SW480 (cell line): ENCODE measurements at regions not wholly inside any gene's neighbourhood (a gene's known extent, or its start where the extent isn't known, plus 50 kb on each side); places are given as distances from the start of the nearest gene placed in this dataset.

Source experiments
- DNase-seq: peaks from one replicate; pipeline ENCODE4 v3.0.0-alpha.2; 2016; ENCODE audit warnings: low spot score

DNA sequence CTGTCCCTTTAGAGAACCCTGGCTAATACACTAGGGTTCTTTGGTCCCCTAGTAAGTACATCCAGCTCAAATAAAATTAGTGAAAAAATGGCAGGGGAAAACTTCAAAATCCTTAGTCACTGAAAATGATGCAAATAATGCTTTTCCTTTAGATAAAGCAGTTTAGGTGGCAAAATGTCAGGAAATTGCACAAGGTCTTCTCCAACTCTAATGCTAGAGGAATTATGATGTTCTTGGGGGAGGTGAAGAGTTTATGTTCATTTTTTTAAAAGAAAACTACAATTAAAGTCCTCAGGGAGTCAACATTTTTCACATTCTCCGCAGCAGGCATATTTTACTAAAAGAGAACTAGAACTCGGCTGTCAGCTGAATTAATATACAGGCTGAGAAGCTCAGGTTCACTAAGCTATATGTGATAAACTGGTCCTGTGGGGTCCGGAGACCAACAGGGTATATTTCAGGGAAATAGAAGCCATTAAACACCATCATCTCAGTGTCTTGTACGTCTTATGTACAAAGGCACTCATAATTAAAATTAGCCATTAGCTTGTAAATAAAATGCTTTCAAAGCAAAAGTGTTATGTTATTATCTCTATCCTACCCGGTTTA, 1164.7 kb upstream of the AUTS2 start:
- no peak for DNase-seq

- DNase-seq, result no peak
Observed at GRCh38 chr7:68434857-68435256, 1163.4 kb upstream of the AUTS2 start.

GRCh38 chr7:68438016-68438415, 1160.3 kb upstream of the AUTS2 start:
- DNase-seq, result no peak

- no peak for DNase-seq
Observed at GRCh38 chr7:68438811-68439210, 1159.5 kb upstream of the AUTS2 start.

GRCh38 chr7:68439897-68440296, 1158.4 kb upstream of the AUTS2 start:
- DNase-seq, result no peak

- peak; percentile 12 for DNase-seq
Observed at GRCh38 chr7:68440866-68441265, 1157.4 kb upstream of the AUTS2 start.

GRCh38 chr7:68441645-68442044, 1156.6 kb upstream of the AUTS2 start:
- DNase-seq, result no peak

- DNase-seq, result no peak
Observed at GRCh38 chr7:68442931-68443631, 1155.2 kb upstream of the AUTS2 start.

GRCh38 chr7:68444042-68444441, 1154.2 kb upstream of the AUTS2 start:
- no peak for DNase-seq

DNA sequence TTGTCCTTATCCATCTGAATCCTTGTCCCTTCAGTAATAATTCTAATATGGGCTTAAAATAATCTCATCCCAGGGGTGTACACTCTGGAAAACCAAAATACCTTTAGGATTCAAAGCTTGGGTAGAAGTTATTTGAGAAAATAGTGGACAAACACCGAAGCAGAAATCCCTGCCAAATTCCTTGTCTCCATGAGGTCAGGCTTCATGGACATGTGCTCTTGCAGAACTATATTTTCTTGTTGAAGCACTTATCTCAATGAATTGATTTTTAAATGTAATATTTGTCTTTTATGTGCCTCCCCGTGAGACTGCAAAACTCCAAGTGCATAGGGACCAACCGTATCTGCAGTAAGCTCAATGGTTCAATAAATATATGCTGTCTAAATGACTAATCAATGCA, 1153.3 kb upstream of the AUTS2 start:
- no peak for DNase-seq

- no peak for DNase-seq
Observed at GRCh38 chr7:68446183-68446582, 1152.1 kb upstream of the AUTS2 start.

DNA sequence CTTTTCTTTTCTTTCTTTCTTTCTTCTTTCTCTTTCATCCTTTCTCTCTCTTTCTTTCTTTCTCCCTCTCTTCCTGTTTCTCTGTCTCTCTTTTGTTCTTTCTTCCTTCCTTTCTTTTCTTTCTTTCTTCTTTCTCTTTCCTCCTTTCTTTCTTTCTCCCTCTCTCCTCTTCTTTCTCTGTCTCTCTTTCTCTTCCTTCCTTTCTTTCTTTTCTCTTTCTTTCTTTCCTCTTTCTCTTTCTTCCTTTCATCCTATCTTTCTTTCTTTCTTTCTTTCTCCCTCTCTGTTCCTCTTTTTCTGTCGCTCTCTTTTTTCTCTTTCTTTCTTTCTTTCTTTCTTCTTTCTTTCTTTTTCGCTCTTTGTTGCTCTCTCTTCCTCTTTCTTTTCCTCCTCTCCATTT, 1149.2 kb upstream of the AUTS2 start:
- DNase-seq, result no peak

DNA sequence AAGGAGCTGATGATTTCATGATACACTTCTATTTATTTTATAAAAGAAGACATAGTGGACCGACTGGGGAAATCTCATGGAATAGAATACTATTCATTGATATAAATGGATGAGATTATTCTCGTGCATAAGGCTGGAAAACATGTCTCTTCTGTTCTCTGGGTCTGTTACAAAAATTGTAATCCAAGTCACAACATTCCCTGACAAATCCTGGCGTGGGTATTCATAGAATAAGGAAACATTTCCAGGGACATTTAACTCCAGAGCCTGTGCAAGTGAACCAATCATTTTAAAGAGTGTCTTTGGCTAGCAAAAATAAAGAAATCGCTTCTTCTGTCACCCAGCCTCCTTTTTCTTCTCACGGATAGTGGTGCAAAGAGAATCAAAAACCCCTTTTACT, 1148.5 kb upstream of the AUTS2 start:
- no peak for DNase-seq

DNA sequence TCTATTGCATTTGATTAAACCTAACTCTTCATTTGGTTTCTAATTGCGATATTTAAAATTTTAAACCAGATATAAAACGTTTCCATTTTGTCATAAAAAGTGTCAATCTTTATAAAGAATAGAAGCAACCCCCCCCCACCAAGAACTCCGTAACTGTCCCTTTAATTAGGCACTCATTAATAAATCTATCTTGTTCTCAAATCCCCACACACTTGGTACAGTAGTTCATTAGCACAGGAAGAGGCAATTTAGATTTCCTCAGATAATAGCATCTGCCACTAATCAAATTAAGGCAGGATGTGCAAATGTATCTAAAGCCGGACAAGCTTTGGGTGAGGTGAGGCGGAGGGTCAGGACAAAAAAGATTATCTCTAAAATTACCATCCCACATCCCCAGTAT, 1143.3 kb upstream of the AUTS2 start:
- no peak for DNase-seq

- DNase-seq, result no peak
Observed at GRCh38 chr7:68456469-68456868, 1141.8 kb upstream of the AUTS2 start.

DNA sequence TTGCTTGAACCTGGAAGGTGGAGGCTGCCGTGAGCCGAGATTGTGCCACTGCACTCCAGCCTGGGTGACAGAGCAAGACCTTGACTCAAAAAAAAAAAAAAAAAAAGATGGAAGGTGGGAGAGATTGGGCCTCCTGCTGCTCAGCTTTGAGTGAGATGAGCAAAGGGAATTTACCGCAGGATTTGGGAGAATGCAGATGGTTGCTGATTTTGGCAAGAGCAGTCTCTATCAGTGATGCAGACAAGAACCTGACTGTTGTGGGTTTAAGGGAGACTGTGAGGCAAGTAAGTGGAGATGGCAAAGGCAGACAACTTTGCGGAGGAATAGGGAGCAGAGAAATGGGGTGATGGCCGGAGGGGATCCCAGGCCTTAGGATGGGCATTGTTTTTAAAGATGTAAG, 1140.8 kb upstream of the AUTS2 start:
- no peak for DNase-seq

DNA sequence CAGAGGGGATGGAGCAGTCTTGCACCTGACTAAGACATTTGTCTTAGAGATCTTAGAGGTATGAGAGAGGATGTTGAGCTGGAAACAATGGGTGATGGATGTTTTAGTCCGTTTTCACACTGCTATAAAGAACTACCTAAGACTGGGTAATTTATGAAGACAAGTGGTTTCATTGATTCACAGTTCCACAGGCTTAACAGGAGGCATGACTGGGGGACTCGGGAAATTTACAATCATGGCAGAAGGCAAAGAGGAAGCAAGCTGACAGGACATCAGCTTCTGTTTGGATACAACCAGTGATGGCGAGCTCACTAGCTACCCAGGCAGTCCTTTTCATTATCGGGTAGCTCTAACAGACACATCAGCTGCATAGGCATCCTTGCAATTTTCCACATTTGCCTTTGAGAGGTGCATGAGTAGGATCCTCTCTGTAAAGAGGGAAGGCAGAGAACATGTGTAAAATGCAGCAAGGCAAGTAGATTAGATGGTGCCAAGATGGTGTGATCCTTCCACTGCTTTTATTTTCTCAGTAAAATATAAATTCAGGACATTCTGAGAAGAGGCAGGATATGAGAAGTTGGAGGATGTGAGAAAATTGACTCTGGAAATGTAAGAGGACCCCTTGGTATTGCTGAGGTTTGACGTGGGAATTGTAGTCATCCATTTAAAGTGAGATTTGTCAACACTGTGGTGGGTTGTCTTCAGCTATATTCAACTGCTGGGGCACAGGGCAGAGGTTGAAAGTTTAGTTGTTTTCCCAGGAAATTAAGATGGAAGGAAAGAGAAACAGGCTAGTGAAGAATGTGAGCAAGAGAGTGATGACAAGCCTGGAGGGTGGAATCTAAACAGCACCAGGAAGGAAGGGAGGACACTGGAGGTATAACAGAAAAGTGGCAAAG, 1140.0 kb upstream of the AUTS2 start:
- DNase-seq, result no peak

DNA sequence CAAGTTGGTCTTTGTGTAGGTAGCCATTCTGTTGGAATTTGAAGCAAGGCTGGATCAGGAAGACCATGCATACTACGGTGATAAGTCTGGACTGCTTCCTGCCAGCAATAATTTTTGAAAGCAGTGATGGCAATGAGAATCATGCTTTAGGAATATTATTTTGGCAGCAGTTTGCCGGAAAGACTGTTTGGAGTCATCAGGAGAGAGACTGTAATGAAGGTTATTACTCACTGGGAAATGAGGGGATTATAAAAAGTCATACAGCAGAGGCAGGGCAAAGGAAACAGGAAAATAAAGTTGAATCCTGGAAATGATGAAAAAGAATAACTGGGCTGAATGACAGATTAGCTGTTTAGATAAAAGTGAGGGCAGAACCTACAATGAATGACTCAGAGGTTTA, 1136.8 kb upstream of the AUTS2 start:
- no peak for DNase-seq

DNA sequence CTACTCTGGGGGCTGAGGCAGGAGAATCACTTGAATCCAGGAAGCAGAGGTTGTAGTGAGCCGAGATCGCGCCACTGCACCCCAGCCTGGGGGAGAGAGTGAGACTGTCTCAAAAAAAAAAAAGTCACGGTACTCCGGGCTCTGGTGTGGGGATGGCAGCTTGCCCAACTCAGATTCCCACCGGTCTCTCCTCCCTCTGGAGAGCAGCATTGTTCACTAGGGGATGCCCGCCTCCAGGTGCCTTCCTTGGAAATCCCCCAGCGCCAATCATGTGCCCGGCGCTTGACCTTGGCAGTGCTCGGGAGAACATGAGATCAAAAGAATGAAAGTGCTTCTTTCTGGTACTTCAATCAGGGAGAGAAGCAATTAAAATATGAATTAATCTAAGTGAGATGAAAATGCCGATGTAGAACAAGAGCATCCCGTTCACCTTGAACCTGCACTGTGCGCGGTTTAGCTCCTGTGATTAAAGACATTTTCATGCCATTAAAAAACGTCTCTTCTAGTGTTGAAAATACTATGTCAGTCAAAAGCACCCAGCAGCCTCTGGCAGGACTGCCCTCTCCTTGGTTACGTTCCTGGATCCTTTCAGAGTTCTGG, 1127.3 kb upstream of the AUTS2 start:
- no peak for DNase-seq

- DNase-seq, result no peak
Observed at GRCh38 chr7:68472688-68473087, 1125.6 kb upstream of the AUTS2 start.

DNA sequence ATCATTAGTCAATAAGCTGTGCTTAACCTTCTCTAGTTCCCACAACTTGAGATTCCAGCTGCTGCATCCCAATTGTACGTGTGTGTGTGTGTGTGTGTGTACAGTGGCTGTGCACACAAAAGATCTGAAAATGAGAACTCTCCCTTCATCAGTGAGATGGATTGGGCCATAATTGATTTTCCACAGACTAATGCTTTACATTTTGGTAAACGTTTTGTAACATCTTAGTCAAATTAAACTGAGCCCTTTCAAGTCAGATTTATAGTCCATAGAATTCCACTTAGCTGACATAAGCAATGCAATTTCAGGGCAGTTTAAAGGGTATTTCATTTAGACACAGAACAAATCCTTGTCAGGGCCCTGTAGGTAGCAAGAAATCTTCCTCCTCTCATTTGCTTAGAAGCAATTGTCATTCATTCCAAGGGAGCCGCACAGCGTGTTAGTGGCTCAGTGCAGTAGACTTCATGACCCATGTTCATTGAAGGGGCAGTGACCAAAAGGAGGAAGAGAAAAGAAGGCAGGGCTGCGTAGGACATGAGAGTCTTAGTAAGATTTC, 1123.5 kb upstream of the AUTS2 start:
- DNase-seq, result no peak

GRCh38 chr7:68476966-68477365, 1121.3 kb upstream of the AUTS2 start:
- DNase-seq, result no peak
